SIG-M5 (cell line): ENCODE measurements at regions not wholly inside any gene's neighbourhood (a gene's known extent, or its start where the extent isn't known, plus 50 kb on each side); places are given as distances from the start of the nearest gene placed in this dataset.
A peak's percentile ranks its signal among the peaks of the same experiment; 100 is the strongest.

Source experiments
- DNase-seq: peaks from one replicate; lab custom pipeline; 2025; lab: John Stamatoyannopoulos, UW

GRCh38 chr13:108360139-108360538, 90.6 kb downstream of the TNFSF13B start:
- no peak for DNase-seq

GRCh38 chr13:108361769-108362168, 92.3 kb downstream of the TNFSF13B start:
- DNase-seq, result no peak

- DNase-seq, result no peak
Measured at GRCh38 chr13:108363666-108364065, 94.1 kb downstream of the TNFSF13B start.

DNA sequence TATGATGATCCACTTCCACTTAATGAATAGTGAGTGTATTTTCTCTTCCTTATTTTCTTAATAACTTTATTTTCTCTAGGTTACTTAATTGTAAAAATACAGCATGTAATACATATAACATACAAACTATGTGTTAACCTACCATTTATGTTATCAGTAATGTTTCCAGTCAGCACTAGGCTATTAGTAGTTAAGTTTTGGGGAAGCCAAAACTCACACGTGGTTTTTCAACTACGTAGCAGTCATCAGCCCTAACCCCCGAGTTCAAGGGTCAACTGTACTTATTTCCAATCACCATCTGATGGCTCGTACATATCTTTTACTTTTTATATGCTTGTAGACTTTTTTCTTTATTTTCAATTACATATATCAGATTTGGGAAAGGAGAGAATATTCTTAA, 95.7 kb downstream of the TNFSF13B start:
- no peak for DNase-seq

DNA sequence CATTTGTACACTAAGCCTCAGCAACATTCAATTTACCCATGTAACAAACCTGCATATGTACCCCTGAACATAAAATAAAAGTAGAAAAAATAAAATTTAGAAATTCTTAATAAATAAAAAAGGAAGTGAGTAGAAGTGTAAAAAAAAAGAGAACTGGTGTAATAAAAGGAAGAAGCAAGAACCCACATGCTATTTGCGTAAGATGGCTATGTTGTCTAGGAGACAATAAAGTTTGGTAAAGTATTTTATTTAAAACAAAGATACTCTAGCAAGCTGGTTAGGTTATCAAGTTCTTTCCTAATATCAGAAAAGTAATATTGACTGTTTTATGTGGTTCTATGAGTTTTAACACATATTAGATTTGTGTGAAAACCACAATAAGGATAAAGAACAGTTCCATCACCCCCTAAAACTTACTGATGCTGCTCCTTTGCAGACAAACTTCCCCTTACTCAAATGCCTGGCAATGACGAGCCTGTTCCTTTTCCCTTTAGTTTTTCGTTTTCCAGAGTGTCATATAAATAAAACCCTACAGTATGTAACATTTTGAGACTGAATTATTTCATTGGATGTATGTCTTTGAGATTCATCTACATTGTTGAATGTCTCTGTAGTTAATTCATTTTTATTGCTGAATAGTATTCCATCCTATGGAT, 98.9 kb downstream of the TNFSF13B start:
- DNase-seq, result peak; percentile 30

DNA sequence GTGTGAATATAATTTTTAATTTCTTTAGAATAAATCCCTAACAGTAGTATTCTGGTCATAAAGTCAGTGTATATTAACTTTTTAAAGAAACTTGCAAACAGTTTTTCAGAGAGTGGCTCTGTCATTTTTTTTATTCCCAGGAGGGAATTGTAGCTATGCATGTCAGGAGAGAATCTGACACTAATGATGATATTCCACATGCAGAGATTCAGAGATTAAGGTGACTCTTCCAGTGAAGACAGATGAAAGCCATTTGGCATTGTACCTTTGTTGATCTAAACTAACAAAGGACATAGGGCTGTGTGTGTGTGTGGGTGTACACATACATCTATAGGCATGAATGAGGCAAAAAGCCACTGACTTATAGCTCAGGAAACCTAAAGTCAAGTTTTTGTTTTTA, 99.9 kb downstream of the TNFSF13B start:
- DNase-seq, result no peak

GRCh38 chr13:108375034-108375433, 105.5 kb downstream of the TNFSF13B start:
- no peak for DNase-seq

GRCh38 chr13:108375772-108376171, 106.3 kb downstream of the TNFSF13B start:
- DNase-seq, result no peak

DNA sequence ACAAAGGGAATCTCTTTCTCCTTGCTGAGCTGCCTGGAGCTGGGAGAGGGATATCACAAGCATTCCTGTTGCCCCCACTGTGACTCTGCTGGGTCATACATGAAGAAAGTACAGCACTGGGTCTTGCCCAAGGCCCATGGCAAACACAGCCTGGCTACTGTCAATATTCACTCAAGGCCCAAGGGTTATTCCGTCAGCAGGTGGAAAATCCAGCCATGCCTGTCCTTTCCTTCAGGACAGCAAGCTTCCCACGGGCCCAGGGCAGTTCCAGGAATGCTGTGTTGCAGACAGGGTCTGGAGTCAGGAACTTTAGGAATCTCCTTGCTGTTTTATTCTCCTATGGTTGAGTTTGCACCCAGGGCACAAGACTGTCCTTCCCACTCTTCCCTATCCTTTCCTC, 106.8 kb downstream of the TNFSF13B start:
- DNase-seq, result no peak

- no peak for DNase-seq
Measured at GRCh38 chr13:108377646-108378206, 108.2 kb downstream of the TNFSF13B start.

DNA sequence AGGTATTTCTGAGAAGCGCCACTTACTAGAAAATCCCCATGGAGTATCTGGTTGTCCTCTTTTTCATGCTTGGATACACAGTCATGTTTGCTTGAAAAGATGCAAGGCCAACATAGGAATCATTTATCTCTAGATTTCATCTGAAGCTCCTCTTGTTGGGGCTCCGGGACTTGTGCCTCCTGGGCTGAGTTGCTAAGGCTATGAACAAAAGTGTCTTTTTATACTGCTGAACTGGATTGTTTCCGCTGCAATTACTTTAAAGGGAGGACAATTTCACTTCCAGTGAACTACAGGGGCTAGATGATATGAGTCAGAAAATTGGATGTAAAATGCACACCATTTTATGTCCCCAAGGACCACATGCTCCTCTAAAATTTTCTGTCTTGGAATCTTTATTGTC, 114.1 kb downstream of the TNFSF13B start:
- DNase-seq, result no peak

DNA sequence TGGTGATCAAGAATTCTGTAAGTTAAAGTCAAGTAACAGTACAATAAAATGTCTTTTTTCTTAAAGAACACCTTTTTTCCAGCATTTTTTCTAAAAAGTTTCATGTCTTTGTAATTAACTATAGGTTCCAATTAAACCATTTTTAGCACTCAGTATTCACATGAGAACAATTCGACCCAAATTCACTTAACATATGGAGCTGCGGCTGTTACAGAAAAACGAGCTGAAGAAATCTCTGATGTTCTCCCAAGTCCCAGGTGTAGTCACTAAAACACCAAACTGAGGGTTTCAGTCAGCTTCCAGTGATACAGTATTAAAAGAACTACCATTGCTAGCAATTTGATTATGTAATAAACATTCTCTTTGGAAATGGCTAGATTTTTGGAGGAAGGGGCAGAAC, 117.6 kb downstream of the TNFSF13B start:
- no peak for DNase-seq

- no peak for DNase-seq
Measured at GRCh38 chr13:108402850-108403249, 133.3 kb downstream of the TNFSF13B start.

- DNase-seq, result no peak
Measured at GRCh38 chr13:108407495-108407894, 138.0 kb downstream of the TNFSF13B start.

DNA sequence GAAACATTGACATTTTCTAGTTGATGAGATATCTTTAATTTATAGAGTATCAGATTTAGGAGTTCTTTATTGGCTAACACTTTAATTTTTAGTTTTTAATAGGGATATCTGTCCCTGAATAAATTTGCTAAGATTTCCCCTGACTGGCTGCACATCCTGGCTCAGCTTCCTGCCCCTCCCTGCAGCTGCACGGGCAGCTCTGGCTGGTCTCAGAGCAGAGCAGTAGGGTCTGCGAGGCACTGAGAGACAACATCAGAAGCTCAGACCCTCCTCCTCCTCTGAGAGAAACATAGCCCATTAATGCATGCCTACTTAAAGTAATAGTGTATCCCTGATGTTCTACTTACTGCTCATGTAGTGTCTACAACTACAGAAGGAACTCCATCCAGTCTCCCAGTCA, 139.2 kb downstream of the TNFSF13B start:
- DNase-seq, result no peak

DNA sequence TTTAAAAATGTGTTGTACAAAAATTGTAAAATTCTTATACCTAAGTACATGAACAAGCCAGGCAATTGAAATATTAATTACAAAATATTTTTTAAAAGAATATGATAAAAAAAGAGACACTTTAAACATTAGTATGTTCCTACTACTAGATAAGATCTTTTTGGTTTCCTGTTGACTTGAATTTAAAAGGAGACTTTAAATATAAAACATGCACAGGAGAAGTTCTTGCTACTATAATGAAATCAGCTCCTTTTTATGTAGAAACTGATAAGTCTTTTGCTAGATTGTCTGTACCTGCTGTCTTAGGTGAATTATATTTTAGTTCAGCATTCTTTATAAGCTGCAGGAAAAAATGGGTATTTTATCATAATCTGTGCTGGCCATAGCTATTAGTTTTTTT, 140.2 kb downstream of the TNFSF13B start:
- DNase-seq, result no peak

DNA sequence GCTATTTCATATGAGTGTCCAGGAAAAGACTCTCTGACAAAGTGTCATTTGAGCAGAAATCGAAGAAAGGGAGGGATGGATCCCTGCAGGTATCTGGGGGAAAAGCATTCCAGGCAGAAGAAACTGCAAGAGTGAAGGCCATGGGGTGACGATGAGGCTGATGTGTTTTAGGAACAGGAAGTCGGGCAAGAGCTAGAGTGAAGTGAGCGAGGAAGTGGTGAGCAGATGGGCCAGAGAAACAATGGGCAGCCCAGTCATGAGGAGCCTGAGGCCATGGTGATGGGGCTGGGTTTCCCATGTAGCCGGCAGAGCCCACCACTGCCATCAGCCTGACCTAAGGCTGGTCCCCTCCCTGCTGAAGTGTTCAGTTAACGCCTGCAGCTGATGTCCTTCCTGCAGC, 150.2 kb downstream of the TNFSF13B start:
- no peak for DNase-seq

GRCh38 chr13:108425056-108425455, 155.5 kb downstream of the TNFSF13B start:
- no peak for DNase-seq

DNA sequence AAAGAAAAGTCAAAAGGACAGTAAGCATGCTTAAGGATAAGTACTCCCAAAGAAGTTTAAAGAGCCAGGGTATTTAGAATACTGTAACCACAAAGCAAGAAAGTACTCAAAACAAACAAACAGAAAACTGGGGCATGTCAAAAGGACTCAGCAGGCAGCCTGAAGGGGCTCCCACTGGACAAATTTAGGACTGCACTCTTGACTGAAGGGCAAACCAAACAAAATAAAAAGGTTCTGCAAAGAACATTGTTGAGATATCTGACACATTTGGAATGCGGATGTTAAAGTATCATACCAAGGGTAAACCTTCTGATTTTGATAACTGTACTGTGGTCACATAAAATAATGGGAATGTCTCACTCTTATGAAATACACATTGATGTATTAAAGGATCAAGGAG, 157.4 kb downstream of the TNFSF13B start:
- no peak for DNase-seq

GRCh38 chr13:108427355-108427754, 157.8 kb downstream of the TNFSF13B start:
- DNase-seq, result no peak

DNA sequence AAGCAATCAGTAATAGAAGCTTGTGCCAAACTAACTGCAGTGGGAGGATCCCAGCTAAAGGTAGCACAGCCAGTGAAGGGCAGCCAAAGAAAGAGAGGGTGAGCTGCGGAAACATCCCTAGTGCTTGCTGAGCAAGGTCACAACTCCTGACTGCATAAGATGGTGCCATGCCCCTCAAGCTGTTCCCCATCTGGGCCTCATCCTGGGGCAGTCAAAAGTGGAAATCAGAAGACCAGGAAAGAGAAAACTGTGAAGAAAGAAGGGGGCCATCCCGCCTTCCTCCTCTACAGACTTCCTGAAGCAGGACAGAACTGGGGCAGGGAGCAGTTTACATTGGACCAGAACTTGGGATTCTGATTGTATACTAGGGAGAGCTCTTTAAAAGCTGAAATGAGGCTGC, 159.2 kb downstream of the TNFSF13B start:
- no peak for DNase-seq

DNA sequence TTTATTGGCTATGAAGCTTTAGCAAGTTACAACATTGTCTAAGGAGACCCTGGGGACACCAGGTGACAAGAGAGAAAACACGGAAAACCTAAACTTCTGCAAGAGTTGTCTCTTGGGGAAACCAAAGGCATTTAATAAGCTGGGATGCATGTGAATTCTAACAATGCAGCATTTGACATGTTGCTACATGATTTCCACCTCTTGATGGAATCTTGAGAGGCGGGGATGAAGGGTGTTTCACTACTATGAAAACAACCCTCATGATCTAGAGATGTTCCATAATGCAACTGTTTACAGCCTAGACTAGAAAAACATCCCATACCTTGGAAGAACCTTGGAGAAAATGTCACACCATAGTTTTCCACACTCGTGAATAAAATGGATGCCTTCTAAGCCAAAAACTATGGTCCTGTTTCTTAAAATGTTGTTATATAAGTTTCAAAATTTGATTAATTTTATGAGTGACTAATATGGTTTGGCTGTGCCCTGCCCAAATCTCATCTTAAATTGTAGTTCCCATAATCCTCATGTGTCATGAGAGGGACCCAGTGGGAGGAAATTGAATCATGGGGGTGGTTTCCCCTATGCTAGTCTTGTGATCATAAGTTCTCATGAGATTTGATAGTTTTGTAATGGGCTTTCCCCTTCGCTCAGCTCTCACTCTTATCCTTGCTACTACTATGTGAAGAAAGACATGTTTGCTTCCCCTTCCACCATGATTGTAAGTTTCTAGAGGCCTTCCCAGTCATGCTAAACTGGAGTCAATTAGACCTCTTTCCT, 164.6 kb downstream of the TNFSF13B start:
- DNase-seq, result no peak

DNA sequence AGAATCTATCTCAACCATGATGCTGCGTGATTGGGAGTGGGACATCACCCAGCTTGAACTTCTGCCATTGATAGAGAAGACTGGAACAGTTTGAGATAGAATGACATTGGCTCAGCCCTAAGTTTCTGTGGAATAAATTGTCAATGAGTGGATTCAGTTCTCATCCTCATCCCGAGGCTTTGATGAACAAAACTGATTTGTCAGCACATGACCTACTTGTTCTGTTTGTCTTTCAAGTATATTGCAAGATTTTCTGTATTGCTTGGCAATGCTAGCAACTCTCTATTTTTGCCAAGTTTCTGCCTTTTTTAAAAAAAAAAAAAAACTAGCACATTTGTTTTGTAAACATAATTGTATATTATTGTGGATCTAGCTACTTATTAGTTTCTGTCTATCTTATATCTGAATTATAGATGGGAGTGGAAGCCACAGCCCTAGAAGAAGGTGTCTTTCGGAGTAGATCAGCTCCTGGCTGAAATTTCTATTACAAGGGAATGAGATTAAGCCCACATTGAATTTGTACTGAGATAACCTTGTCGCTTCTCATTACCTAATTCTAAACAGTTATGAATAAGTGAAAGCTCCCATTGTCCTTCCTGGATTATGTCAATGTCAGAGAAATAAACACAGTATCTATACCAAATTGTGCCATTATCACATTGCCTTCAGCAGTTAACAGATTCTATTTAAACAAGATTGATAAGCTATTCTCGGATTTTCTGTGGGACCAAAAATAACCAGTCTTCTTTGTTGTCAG, 166.1 kb downstream of the TNFSF13B start:
- no peak for DNase-seq
